PC-9 (cell line): ENCODE measurements at regions not wholly inside any gene's neighbourhood (a gene's known extent, or its start where the extent isn't known, plus 50 kb on each side); places are given as distances from the start of the nearest gene placed in this dataset.

ENCODE experiments used
- BruUV-seq: library from RNA; stranded (reverse); fragments of 400-500 nt; replicated peaks from 2 replicates; lab custom pipeline; 2021; lab: Mats Ljungman, UMichigan
- CTCF ChIA-PET: fragments of 300-600 bp; sonication (Branson Sonifier 250); formaldehyde crosslinking; loops from one replicate; lab custom pipeline; 2022; ENCODE audit warnings: antibody characterized with exemption; lab: Charles Lee
- POLR2A ChIA-PET: fragments of 300-600 bp; sonication (Branson Sonifier 250); formaldehyde crosslinking; loops from one replicate; lab custom pipeline; 2022; ENCODE audit warnings: antibody characterized with exemption; ENCODE audit not compliant: unreplicated experiment; lab: Charles Lee
- DNase-seq, 2 experiments: peaks; one replicate each; pipeline versions ENCODE4 v3.0.0 to v3.0.0-alpha.2; 2015 to 2022; ENCODE audit warnings: mixed read lengths in 1 of 2
- H2AFZ ChIP-seq: fragments of 200-600 bp; sonication (generic); 2 replicates; pipeline ENCODE4 v1.8.1; 2017; ENCODE audit warnings: antibody characterized with exemption
- H3F3A ChIP-seq: fragments of 200-600 bp; sonication (generic); 2 replicates; pipeline ENCODE4 v1.8.1; 2017; ENCODE audit warnings: antibody characterized with exemption, mild to moderate bottlenecking, low read depth; ENCODE audit not compliant: insufficient read depth
- H3K27ac ChIP-seq: fragments of 200-600 bp; sonication (generic); 2 replicates; pipeline ENCODE4 v1.6.1; 2016; ENCODE audit warnings: mixed run types
- H3K27me3 ChIP-seq: fragments of 200-600 bp; sonication (generic); 2 replicates; pipeline ENCODE4 v1.6.1; 2016; ENCODE audit warnings: low read depth, mixed run types; ENCODE audit not compliant: insufficient read depth
- H3K36me3 ChIP-seq: fragments of 200-600 bp; sonication (generic); 2 replicates; pipeline ENCODE4 v1.6.1; 2016; ENCODE audit warnings: low read depth, mixed run types
- H3K4me1 ChIP-seq: fragments of 200-600 bp; sonication (generic); replicated peaks from 2 replicates; pipeline ENCODE4 v1.6.1; 2016; ENCODE audit warnings: mixed run types; ENCODE audit not compliant: insufficient read depth
- H3K4me2 ChIP-seq: fragments of 200-600 bp; sonication (generic); 2 replicates; pipeline ENCODE4 v1.6.1; 2017; ENCODE audit warnings: mixed run types
- H3K4me3 ChIP-seq: fragments of 200-600 bp; sonication (generic); 2 replicates; pipeline ENCODE4 v1.6.1; 2016; ENCODE audit warnings: mixed run types
- H3K79me2 ChIP-seq: fragments of 200-600 bp; sonication (generic); 2 replicates; pipeline ENCODE4 v1.6.1; 2017; ENCODE audit warnings: low read depth, mixed run types
- H3K9me2 ChIP-seq: fragments of 200-600 bp; sonication (generic); 2 replicates; pipeline ENCODE4 v1.8.1; 2017; ENCODE audit warnings: mild to moderate bottlenecking; ENCODE audit not compliant: insufficient read depth
- H3K9me3 ChIP-seq: fragments of 200-600 bp; sonication (generic); 2 replicates; pipeline ENCODE4 v1.8.1; 2016; ENCODE audit warnings: low read depth; ENCODE audit not compliant: insufficient read depth
- H4K20me1 ChIP-seq: fragments of 200-600 bp; sonication (generic); 2 replicates; pipeline ENCODE4 v1.8.1; 2017; ENCODE audit not compliant: insufficient read depth
- CTCF ChIP-seq: fragments of 200-600 bp; sonication (generic); conservative IDR thresholded peaks from 2 replicates; pipeline ENCODE4 v1.6.1; 2017; ENCODE audit warnings: mixed run types, antibody characterized with exemption, mild to moderate bottlenecking, moderate library complexity
- EZH2 ChIP-seq: fragments of 200-600 bp; sonication (generic); IDR thresholded peaks from 2 replicates; pipeline ENCODE4 v1.8.0; 2017; ENCODE audit warnings: antibody characterized with exemption, low read depth
- intact Hi-C: fragments of 100-400 bp; cut with micrococcal nuclease; formaldehyde crosslinking; loops from one replicate; pipeline ENCODE4 v1.10.0; 2022; ENCODE audit not compliant: unreplicated experiment

GRCh38 chr1:4130096-4130495 lies 230.0 kb upstream of the C1orf174 start:
- Histone ChIP-seq H3K27me3 (peaks cover 98% of the 10 kb centered on the region), H3K9me2 (no peaks in the 10 kb centered on the region), H3K9me3 (no peaks in the 10 kb centered on the region), H3K36me3 (no peaks in the 10 kb centered on the region), H2AFZ (no peak overlapping the region), H3K79me2 (no peaks in the 10 kb centered on the region), H3K4me2 (no peak overlapping the region), H3K27ac (no peak overlapping the region), H3F3A (no peaks in the 10 kb centered on the region), H4K20me1 (no peaks in the 10 kb centered on the region), H3K4me1 (no peaks in the 10 kb centered on the region), H3K4me3 (no peak overlapping the region)
- ChIA-PET CTCF (no interaction called here), POLR2A (no interaction called here)
- BruUV-seq = no TSS peak
- intact Hi-C loops = no loop called here
- DNase-seq = no peak
- TF ChIP-seq EZH2 (no peak), CTCF (no peak)

GRCh38 chr1:4131734-4132133 lies 231.7 kb upstream of the C1orf174 start:
- peaks cover 87% of the 10 kb centered on the region for H3K27me3 ChIP-seq
- H3K79me2 ChIP-seq = no peaks in the 10 kb centered on the region
- H3F3A ChIP-seq = no peaks in the 10 kb centered on the region
- H3K4me3 ChIP-seq = no peak overlapping the region
- CTCF ChIA-PET = no interaction called here
- H3K4me1 ChIP-seq = no peaks in the 10 kb centered on the region
- no peaks in the 10 kb centered on the region for H3K36me3 ChIP-seq
- intact Hi-C loops = no loop called here
- H3K9me2 ChIP-seq = no peaks in the 10 kb centered on the region
- H3K27ac ChIP-seq = no peak overlapping the region
- POLR2A ChIA-PET = no interaction called here
- H2AFZ ChIP-seq = no peak overlapping the region
- H3K4me2 ChIP-seq = no peak overlapping the region
- no peaks in the 10 kb centered on the region for H4K20me1 ChIP-seq
- no peak for DNase-seq
- no peaks in the 10 kb centered on the region for H3K9me3 ChIP-seq
- 0 out of 2 replicates have a peak, but pooled peaks have one; percentile 57 for TF ChIP-seq EZH2
- TF ChIP-seq CTCF = no peak
- BruUV-seq = no TSS peak

- ChIA-PET POLR2A (no interaction called here), CTCF (no interaction called here)
- no peaks in the 10 kb centered on the region for H4K20me1 ChIP-seq
- H3K9me3 ChIP-seq = no peaks in the 10 kb centered on the region
- no peak for DNase-seq
- no peaks in the 10 kb centered on the region for H3K4me1 ChIP-seq
- no TSS peak for BruUV-seq
- H3K79me2 ChIP-seq = no peaks in the 10 kb centered on the region
- peaks cover 87% of the 10 kb centered on the region for H3K27me3 ChIP-seq
- no peaks in the 10 kb centered on the region for H3K36me3 ChIP-seq
- no peak overlapping the region for H3K27ac ChIP-seq
- intact Hi-C loops = no loop called here
- TF ChIP-seq CTCF = no peak
- no peak for TF ChIP-seq EZH2
- no peaks in the 10 kb centered on the region for H3K9me2 ChIP-seq
- no peak overlapping the region for H3K4me2 ChIP-seq
- H3K4me3 ChIP-seq = no peak overlapping the region
- H3F3A ChIP-seq = no peaks in the 10 kb centered on the region
- H2AFZ ChIP-seq = no peak overlapping the region
Measured at GRCh38 chr1:4132352-4133296, 232.6 kb upstream of the C1orf174 start.
